Fibroblast of skin of scalp (primary cell): ENCODE measurements at regions not wholly inside any gene's neighbourhood (a gene's known extent, or its start where the extent isn't known, plus 50 kb on each side); places are given as distances from the start of the nearest gene placed in this dataset.

Source experiments
- DNase-seq: peaks from one replicate; pipeline ENCODE4 v3.0.0-alpha.2; 2013

GRCh38 chr11:92720385-92720784 is 249.1 kb upstream of the MTNR1B start:
- no peak for DNase-seq

- DNase-seq, result no peak
Observed at GRCh38 chr11:92725352-92725751, 244.1 kb upstream of the MTNR1B start.

- DNase-seq, result no peak
Observed at GRCh38 chr11:92727123-92727522, 242.3 kb upstream of the MTNR1B start.

GRCh38 chr11:92727769-92728168 is 241.7 kb upstream of the MTNR1B start:
- no peak for DNase-seq

GRCh38 chr11:92728628-92729027 is 240.8 kb upstream of the MTNR1B start:
- DNase-seq, result no peak

- DNase-seq, result peak; percentile 9
Observed at GRCh38 chr11:92735039-92735438, 234.4 kb upstream of the MTNR1B start.

- DNase-seq, result peak; percentile 44
Observed at GRCh38 chr11:92738276-92738675, 231.2 kb upstream of the MTNR1B start.

GRCh38 chr11:92739041-92739440 is 230.4 kb upstream of the MTNR1B start:
- peak; percentile 70 for DNase-seq

GRCh38 chr11:92739491-92739890 is 230.0 kb upstream of the MTNR1B start:
- peak; percentile 15 for DNase-seq

- no peak for DNase-seq
Observed at GRCh38 chr11:92740276-92740675, 229.2 kb upstream of the MTNR1B start.

GRCh38 chr11:92744929-92745585 is 224.4 kb upstream of the MTNR1B start:
- DNase-seq, result no peak

- DNase-seq, result no peak
Observed at GRCh38 chr11:92750794-92751193, 218.7 kb upstream of the MTNR1B start.

GRCh38 chr11:92751594-92751993 is 217.9 kb upstream of the MTNR1B start:
- DNase-seq, result no peak

- no peak for DNase-seq
Observed at GRCh38 chr11:92752122-92752521, 217.3 kb upstream of the MTNR1B start.

- DNase-seq, result peak; percentile 32
Observed at GRCh38 chr11:92753161-92753560, 216.3 kb upstream of the MTNR1B start.

- DNase-seq, result peak; percentile 51
Observed at GRCh38 chr11:92758241-92758780, 211.1 kb upstream of the MTNR1B start.

GRCh38 chr11:92759571-92760214 is 209.8 kb upstream of the MTNR1B start:
- no peak for DNase-seq

- no peak for DNase-seq
Observed at GRCh38 chr11:92762121-92762540, 207.3 kb upstream of the MTNR1B start.

- no peak for DNase-seq
Observed at GRCh38 chr11:92763336-92763735, 206.1 kb upstream of the MTNR1B start.

- no peak for DNase-seq
Observed at GRCh38 chr11:92764128-92764527, 205.3 kb upstream of the MTNR1B start.

GRCh38 chr11:92765082-92765840 is 204.2 kb upstream of the MTNR1B start:
- DNase-seq, result no peak

GRCh38 chr11:92765965-92766371 is 203.5 kb upstream of the MTNR1B start:
- DNase-seq, result peak; percentile 20

- no peak for DNase-seq
Observed at GRCh38 chr11:92766698-92767097, 202.8 kb upstream of the MTNR1B start.
